ENCODE measurements at regions not wholly inside any gene's neighbourhood (a gene's known extent, or its start where the extent isn't known, plus 50 kb on each side); places are given as distances from the start of the nearest gene placed in this dataset.

DNA sequence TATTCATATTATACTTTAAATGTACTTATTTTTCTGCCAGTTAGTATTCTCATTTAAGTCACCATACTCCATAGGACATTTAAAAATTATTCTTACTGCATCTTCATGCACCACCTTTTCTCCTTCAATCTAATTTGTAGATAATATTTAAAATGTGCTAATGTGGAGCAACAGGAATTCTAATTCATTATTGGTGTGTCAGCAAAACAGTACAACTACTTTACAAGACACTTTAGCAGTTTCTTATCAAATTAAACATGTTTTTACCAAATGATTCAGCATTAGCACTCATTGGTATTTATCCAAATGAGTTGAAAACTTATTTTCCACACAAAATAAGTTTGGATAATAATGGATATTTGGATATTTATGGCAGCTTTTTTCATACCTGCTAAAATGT, 1041.8 kb upstream of the ADGRB3 start:
- Histone ChIP-seq H3K4me2 (ENCODE audit: low read depth, low read length) (no peak overlapping the region), H3K9me2 (replicated peaks; ENCODE audit: insufficient read depth, low read length) (no peaks in the 10 kb centered on the region), H3K27ac (ENCODE audit: low read length) (no peak overlapping the region), H3K79me2 (ENCODE audit: low read length) (no peaks in the 10 kb centered on the region), H3K4me3 (ENCODE audit: low read length) (no peak overlapping the region), H4K20me1 (ENCODE audit: insufficient read depth, low read length) (no peaks in the 10 kb centered on the region), H3K9ac (ENCODE audit: low read length) (no peak overlapping the region), H3K36me3 (replicated peaks; ENCODE audit: insufficient read depth, low read length) (no peaks in the 10 kb centered on the region), H3K4me1 (ENCODE audit: low read length) (no peaks in the 10 kb centered on the region), H3K27me3 (replicated peaks; ENCODE audit: insufficient read depth, low read length) (no peaks in the 10 kb centered on the region), H2AFZ (ENCODE audit: low read length) (no peak overlapping the region), H3K9me3 (replicated peaks; ENCODE audit: insufficient read depth, low read length) (no peaks in the 10 kb centered on the region), H3F3A (ENCODE audit: insufficient read depth, low read length) (no peaks in the 10 kb centered on the region)
- DNase-seq: no peak
- TF ChIP-seq, protein P1, sequence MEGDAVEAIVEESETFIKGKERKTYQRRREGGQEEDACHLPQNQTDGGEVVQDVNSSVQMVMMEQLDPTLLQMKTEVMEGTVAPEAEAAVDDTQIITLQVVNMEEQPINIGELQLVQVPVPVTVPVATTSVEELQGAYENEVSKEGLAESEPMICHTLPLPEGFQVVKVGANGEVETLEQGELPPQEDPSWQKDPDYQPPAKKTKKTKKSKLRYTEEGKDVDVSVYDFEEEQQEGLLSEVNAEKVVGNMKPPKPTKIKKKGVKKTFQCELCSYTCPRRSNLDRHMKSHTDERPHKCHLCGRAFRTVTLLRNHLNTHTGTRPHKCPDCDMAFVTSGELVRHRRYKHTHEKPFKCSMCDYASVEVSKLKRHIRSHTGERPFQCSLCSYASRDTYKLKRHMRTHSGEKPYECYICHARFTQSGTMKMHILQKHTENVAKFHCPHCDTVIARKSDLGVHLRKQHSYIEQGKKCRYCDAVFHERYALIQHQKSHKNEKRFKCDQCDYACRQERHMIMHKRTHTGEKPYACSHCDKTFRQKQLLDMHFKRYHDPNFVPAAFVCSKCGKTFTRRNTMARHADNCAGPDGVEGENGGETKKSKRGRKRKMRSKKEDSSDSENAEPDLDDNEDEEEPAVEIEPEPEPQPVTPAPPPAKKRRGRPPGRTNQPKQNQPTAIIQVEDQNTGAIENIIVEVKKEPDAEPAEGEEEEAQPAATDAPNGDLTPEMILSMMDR (IDR thresholded peaks at IDR 0.05; ENCODE audit: low read length): no peak
- no peak for TF ChIP-seq EZH2phosphoT487 (IDR thresholded peaks at IDR 0.05; ENCODE audit: low read length)
- TF ChIP-seq EZH2 (optimal IDR thresholded peaks at IDR 0.05; ENCODE audit: low read depth, low read length): no peak

DNA sequence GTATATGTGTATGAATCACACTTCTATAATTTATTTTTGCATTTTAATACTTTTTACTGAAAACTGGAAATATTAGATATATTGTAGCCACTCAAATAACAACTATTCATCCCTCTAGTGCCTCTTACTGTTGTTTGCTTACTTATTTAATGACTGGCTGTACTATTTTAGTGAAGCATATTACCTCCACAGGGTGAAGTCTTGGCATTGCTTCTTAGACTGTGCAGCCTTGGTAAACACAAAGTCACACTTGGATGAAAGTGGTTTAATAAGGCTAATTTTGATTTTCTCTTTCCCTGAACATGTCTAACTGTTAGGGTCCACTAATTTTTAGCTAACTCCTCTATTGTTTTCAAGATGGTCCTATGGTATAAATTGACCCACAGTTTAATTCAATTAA, 1043.2 kb upstream of the ADGRB3 start:
- H3K9ac ChIP-seq (ENCODE audit: low read length): no peak overlapping the region
- H2AFZ ChIP-seq (ENCODE audit: low read length): no peak overlapping the region
- no peak overlapping the region for H3K4me2 ChIP-seq (ENCODE audit: low read depth, low read length)
- H3K9me3 ChIP-seq (replicated peaks; ENCODE audit: insufficient read depth, low read length): no peaks in the 10 kb centered on the region
- H4K20me1 ChIP-seq (ENCODE audit: insufficient read depth, low read length): no peaks in the 10 kb centered on the region
- H3K36me3 ChIP-seq (replicated peaks; ENCODE audit: insufficient read depth, low read length): no peaks in the 10 kb centered on the region
- no peaks in the 10 kb centered on the region for H3K4me1 ChIP-seq (ENCODE audit: low read length)
- TF ChIP-seq EZH2 (optimal IDR thresholded peaks at IDR 0.05; ENCODE audit: low read depth, low read length) (no peak), EZH2phosphoT487 (IDR thresholded peaks at IDR 0.05; ENCODE audit: low read length) (no peak)
- TF ChIP-seq, protein P1 (IDR thresholded peaks at IDR 0.05; ENCODE audit: low read length): no peak
- H3F3A ChIP-seq (ENCODE audit: insufficient read depth, low read length): no peaks in the 10 kb centered on the region
- H3K27ac ChIP-seq (ENCODE audit: low read length): no peak overlapping the region
- no peak for DNase-seq
- H3K4me3 ChIP-seq (ENCODE audit: low read length): no peak overlapping the region
- H3K79me2 ChIP-seq (ENCODE audit: low read length): no peaks in the 10 kb centered on the region
- H3K9me2 ChIP-seq (replicated peaks; ENCODE audit: insufficient read depth, low read length): no peaks in the 10 kb centered on the region
- H3K27me3 ChIP-seq (replicated peaks; ENCODE audit: insufficient read depth, low read length): no peaks in the 10 kb centered on the region

DNA sequence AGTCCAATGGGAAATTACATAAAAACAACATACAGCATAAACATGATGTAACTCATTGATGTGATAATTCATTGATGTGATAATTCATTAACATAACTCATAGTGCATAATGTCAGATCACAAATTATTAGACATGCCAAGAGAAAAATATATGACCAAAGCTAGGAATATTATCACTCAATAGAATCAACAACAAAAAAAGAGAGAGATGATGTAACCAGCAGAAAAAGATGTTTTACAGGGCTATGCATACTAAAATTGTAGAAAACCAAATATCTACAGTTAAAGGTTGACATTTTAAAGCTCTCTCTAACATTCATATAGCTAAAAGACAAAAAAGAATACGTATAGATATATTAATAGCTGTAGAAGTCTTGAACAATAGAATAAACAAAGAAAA, 1067.2 kb upstream of the ADGRB3 start:
- Histone ChIP-seq H3K9me2 (replicated peaks; ENCODE audit: insufficient read depth, low read length) (no peaks in the 10 kb centered on the region), H3K4me2 (ENCODE audit: low read depth, low read length) (no peak overlapping the region), H3K4me3 (ENCODE audit: low read length) (no peak overlapping the region), H3K27me3 (replicated peaks; ENCODE audit: insufficient read depth, low read length) (no peaks in the 10 kb centered on the region), H3K36me3 (replicated peaks; ENCODE audit: insufficient read depth, low read length) (no peaks in the 10 kb centered on the region), H3K79me2 (ENCODE audit: low read length) (no peaks in the 10 kb centered on the region), H3K27ac (ENCODE audit: low read length) (no peak overlapping the region), H3K9me3 (replicated peaks; ENCODE audit: insufficient read depth, low read length) (no peaks in the 10 kb centered on the region), H2AFZ (ENCODE audit: low read length) (no peak overlapping the region), H3K9ac (ENCODE audit: low read length) (no peak overlapping the region), H4K20me1 (ENCODE audit: insufficient read depth, low read length) (no peaks in the 10 kb centered on the region), H3F3A (ENCODE audit: insufficient read depth, low read length) (no peaks in the 10 kb centered on the region), H3K4me1 (ENCODE audit: low read length) (no peaks in the 10 kb centered on the region)
- DNase-seq: no peak
- TF ChIP-seq, protein P1 (IDR thresholded peaks at IDR 0.05; ENCODE audit: low read length): no peak
- no peak for TF ChIP-seq EZH2 (optimal IDR thresholded peaks at IDR 0.05; ENCODE audit: low read depth, low read length)
- TF ChIP-seq EZH2phosphoT487 (IDR thresholded peaks at IDR 0.05; ENCODE audit: low read length): no peak
